ENCODE measurements at regions not wholly inside any gene's neighbourhood (a gene's known extent, or its start where the extent isn't known, plus 50 kb on each side); places are given as distances from the start of the nearest gene placed in this dataset.

DNA sequence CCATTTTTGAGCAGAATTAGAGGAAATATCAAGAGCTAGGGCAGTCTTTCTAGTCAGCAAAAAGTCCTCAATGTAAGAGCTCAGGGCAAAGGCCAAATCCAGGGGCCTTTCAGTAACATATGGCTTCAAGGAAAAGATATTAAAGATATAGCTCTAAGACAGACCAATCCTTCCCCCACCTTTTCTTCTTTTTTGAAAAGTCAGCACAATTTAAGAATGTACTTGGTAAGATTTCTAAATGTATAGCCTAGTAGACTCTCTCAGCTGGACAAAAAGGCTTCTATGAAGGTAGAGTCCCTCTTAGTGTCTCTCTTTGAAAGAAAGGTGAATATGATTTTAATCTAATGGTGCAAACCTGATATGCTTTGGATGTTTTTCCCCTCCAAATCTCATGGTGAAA is 515.7 kb downstream of the VRK1 start:
- BruUV-seq (replicated peaks), result no TSS peak

DNA sequence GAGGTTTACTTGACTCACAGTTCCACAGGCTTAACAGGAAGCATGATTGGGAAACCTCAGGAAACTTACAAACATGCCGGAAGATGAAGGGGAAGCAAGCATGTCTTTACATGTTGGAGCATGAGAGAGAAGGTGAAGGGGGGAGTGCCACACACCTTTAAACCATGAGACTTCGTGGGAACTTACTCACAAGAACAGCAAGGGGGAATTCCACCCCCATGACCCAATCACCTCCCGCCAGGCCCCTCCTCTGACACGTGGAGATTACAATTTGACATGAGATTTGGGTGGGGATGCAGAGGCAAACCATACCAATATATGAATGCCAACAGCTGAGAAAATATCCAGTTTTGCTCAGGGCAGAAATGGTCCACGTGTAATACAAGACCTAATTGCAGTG is 518.6 kb downstream of the VRK1 start:
- no TSS peak for BruUV-seq (replicated peaks)
- no peak for DNase-seq
- Histone ChIP-seq H3K4me3 (ENCODE audit: low read depth, low read length) (no peak overlapping the region), H3K9me3 (no peaks in the 10 kb centered on the region), H3K27me3 (replicated peaks; ENCODE audit: control insufficient read depth, insufficient read depth, low read length) (no peaks in the 10 kb centered on the region), H3K4me1 (no peaks in the 10 kb centered on the region), H3K36me3 (ENCODE audit: control insufficient read depth, insufficient read depth, low read length) (no peaks in the 10 kb centered on the region)
- Mint-ChIP-seq H3K4me3 (ENCODE audit: unreplicated experiment) (no peak overlapping the region), H3K27ac (ENCODE audit: unreplicated experiment) (no peak overlapping the region), H3K4me1 (ENCODE audit: low read depth, unreplicated experiment) (no peaks in the 10 kb centered on the region), H3K36me3 (ENCODE audit: insufficient read depth, unreplicated experiment) (no peaks in the 10 kb centered on the region), H3K27me3 (ENCODE audit: insufficient read depth, unreplicated experiment) (no peaks in the 10 kb centered on the region), H3K9me3 (ENCODE audit: unreplicated experiment) (no peaks in the 10 kb centered on the region)
- TF ChIP-seq, protein P1, sequence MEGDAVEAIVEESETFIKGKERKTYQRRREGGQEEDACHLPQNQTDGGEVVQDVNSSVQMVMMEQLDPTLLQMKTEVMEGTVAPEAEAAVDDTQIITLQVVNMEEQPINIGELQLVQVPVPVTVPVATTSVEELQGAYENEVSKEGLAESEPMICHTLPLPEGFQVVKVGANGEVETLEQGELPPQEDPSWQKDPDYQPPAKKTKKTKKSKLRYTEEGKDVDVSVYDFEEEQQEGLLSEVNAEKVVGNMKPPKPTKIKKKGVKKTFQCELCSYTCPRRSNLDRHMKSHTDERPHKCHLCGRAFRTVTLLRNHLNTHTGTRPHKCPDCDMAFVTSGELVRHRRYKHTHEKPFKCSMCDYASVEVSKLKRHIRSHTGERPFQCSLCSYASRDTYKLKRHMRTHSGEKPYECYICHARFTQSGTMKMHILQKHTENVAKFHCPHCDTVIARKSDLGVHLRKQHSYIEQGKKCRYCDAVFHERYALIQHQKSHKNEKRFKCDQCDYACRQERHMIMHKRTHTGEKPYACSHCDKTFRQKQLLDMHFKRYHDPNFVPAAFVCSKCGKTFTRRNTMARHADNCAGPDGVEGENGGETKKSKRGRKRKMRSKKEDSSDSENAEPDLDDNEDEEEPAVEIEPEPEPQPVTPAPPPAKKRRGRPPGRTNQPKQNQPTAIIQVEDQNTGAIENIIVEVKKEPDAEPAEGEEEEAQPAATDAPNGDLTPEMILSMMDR (IDR thresholded peaks at IDR 0.05; ENCODE audit: insufficient read depth in 1 of 2, low read depth in 1 of 2, low read length in 1 of 2, severe bottlenecking in 1 of 2, unreplicated experiment in 1 of 2), result no peak
- POLR2A ChIA-PET, result no interaction called here
- CTCF ChIA-PET, result no interaction called here
- intact Hi-C loops (cut with micrococcal nuclease; ENCODE audit: unreplicated experiment), result no loop called here

More for the DNA sequence above, 515.7 kb downstream of the VRK1 start:
- Mint-ChIP-seq H3K4me3 (ENCODE audit: unreplicated experiment) (no peak overlapping the region), H3K4me1 (ENCODE audit: low read depth, unreplicated experiment) (no peaks in the 10 kb centered on the region), H3K27me3 (ENCODE audit: insufficient read depth, unreplicated experiment) (peaks cover 4% of the 10 kb centered on the region), H3K9me3 (ENCODE audit: unreplicated experiment) (no peaks in the 10 kb centered on the region), H3K36me3 (ENCODE audit: insufficient read depth, unreplicated experiment) (no peaks in the 10 kb centered on the region), H3K27ac (ENCODE audit: unreplicated experiment) (no peak overlapping the region)
- TF ChIP-seq, protein P1 (IDR thresholded peaks at IDR 0.05; ENCODE audit: insufficient read depth in 1 of 2, low read depth in 1 of 2, low read length in 1 of 2, severe bottlenecking in 1 of 2, unreplicated experiment in 1 of 2), result no peak
- Histone ChIP-seq H3K9me3 (no peaks in the 10 kb centered on the region), H3K4me1 (no peaks in the 10 kb centered on the region), H3K36me3 (ENCODE audit: control insufficient read depth, insufficient read depth, low read length) (no peaks in the 10 kb centered on the region), H3K4me3 (ENCODE audit: low read depth, low read length) (no peak overlapping the region), H3K27me3 (replicated peaks; ENCODE audit: control insufficient read depth, insufficient read depth, low read length) (no peaks in the 10 kb centered on the region)
- intact Hi-C loops (cut with micrococcal nuclease; ENCODE audit: unreplicated experiment), result no loop called here
- CTCF ChIA-PET, result no interaction called here
- POLR2A ChIA-PET, result no interaction called here
- no peak for DNase-seq

DNA sequence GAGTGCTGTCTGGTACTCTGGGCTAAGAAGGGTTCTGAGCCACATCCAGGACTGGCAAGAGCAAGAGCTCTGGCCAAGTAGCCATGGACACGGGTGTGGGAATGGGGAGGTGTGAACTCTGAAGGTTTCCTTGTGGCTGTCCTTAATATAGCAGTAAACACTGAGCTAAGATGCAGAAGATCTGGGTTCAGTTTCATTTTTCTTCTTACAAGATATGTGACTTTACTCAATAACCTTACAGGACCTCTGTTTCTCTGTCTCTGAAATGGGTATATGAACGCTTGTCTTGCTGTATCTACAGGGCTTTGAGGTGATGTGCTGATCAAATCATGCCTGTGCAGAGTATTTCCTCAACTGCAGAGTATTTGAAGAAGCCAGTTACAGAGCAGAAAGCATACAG is 521.2 kb downstream of the VRK1 start:
- TF ChIP-seq, protein P1 (IDR thresholded peaks at IDR 0.05; ENCODE audit: insufficient read depth in 1 of 2, low read depth in 1 of 2, low read length in 1 of 2, severe bottlenecking in 1 of 2, unreplicated experiment in 1 of 2), result no peak
- H3K4me3 ChIP-seq (ENCODE audit: low read depth, low read length), result no peak overlapping the region
- Mint-ChIP-seq H3K9me3 (ENCODE audit: unreplicated experiment) (peaks cover 8% of the 10 kb centered on the region), H3K27me3 (ENCODE audit: insufficient read depth, unreplicated experiment) (no peaks in the 10 kb centered on the region), H3K36me3 (ENCODE audit: insufficient read depth, unreplicated experiment) (no peaks in the 10 kb centered on the region), H3K4me1 (ENCODE audit: low read depth, unreplicated experiment) (no peaks in the 10 kb centered on the region), H3K27ac (ENCODE audit: unreplicated experiment) (no peak overlapping the region), H3K4me3 (ENCODE audit: unreplicated experiment) (no peak overlapping the region)
- no peaks in the 10 kb centered on the region for H3K27me3 ChIP-seq (replicated peaks; ENCODE audit: control insufficient read depth, insufficient read depth, low read length)
- H3K4me1 ChIP-seq, result no peaks in the 10 kb centered on the region
- BruUV-seq (replicated peaks), result no TSS peak
- no peaks in the 10 kb centered on the region for H3K9me3 ChIP-seq
- CTCF ChIA-PET, result no interaction called here
- no peak for DNase-seq
- intact Hi-C loops (cut with micrococcal nuclease; ENCODE audit: unreplicated experiment), result no loop called here
- POLR2A ChIA-PET, result no interaction called here
- H3K36me3 ChIP-seq (ENCODE audit: control insufficient read depth, insufficient read depth, low read length), result no peaks in the 10 kb centered on the region

Data from Caco-2 (cell line).